Right hindlimb (tissue), 1 donor: ENCODE measurements at regions not wholly inside any gene's neighbourhood (a gene's known extent, or its start where the extent isn't known, plus 50 kb on each side); places are given as distances from the start of the nearest gene placed in this dataset.
"Not testable (repeated sequence)": the region's sequence is repeated elsewhere in the genome, so short reads cannot be mapped to it uniquely, and the experiment has no call there.

Source experiments
- DNase-seq: peaks from one replicate; pipeline ENCODE4 v3.0.0-alpha.2; 2018

DNA sequence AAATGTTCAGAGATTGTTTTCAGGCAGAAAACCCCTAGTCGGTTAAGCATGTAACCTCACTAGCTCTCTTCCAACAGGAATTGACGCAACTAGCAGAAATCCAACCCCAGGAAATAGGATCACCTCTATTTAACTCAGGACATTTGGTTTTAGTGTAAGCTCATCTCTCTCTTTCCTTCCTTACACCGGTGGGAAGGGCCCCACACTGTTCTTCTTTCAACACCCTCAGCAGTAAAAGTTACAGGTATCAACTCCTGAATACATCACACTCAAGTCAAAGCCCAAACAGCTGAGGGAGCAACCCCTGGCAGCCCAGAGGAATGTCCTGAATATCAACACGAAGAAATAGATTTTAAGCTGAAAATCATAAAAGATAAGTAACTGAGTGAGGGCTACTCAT, 191.2 kb upstream of the KIF2B start:
- DNase-seq, result no peak

DNA sequence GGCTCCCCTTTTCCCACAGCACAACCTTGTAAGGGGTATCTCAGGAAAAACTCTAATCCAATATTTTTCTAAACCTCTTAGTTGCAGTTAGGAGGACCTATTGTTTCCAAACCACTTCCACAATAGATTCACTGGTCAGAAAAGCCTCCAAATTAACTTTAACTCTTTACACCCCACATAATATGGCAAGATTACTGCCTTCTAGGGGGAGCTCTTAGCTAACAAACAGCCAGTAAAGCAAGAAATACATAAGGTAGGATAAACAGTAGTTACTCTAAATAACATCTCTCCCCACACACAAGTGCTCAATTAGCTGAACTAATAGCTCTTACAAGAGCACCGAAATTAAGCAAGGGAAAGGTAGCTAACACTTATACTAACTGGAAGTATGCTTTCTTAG, 192.1 kb upstream of the KIF2B start:
- DNase-seq, result no peak

DNA sequence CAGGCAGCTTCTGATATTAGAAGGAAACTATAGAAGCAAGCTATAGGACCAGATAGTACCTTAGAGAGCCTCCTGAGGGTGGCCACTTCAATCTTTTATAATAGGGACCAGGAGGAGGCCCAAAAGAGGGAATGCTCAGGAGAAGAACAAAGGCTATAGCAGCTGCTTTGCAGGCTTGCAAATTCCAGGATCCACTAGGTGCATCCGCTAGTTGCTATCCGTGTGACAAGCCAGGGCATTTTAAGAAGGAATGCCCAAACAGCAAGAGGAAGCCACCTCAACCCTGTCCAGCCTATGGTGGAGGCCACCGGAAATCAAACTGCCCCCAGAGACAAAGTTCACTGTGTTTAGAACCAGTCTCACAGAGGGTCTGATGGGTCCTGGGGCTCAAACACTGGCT, 192.6 kb upstream of the KIF2B start:
- no peak for DNase-seq

DNA sequence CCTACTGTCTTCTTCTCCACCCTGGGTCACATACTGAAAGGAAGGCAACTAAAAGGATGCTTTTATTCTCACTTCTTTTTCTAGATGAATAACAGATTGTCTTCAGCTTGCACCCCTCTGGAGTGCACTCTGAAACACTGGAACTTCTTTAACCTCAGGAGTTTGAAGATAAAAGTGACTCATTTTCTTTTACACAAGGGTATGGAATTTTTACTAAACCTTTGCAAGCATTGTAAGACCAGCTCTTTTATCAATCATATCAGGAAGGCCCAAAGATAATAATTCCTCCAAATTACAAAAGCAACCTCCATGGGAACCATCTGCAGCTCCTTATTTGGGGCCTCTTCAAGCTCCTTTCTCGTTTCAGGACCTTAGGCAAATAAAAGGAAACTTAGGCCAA, 193.5 kb upstream of the KIF2B start:
- no peak for DNase-seq

DNA sequence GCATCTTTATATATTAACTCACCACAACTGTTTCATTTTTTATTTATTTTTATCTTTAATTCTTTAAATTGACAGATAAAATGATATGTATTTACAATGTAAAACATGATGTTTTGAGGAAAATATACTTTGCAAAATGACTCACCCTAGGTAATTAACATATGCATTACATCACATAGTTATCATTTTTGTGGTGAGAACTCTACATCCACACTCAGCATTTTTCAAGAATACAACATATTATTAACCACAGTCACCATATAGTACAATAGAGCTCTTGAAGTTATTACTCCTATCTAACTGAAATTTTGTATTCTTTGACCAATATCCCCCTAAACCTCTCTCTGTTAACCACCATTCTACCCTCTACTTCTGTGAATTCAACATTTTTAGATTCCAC, 194.7 kb upstream of the KIF2B start:
- DNase-seq, result no peak

- DNase-seq, result no peak
Measured at GRCh38 chr17:53627511-53627910, 195.2 kb upstream of the KIF2B start.

GRCh38 chr17:53626286-53626685, 196.4 kb upstream of the KIF2B start:
- DNase-seq, result no peak

- DNase-seq, result no peak
Measured at GRCh38 chr17:53619025-53619424, 203.7 kb upstream of the KIF2B start.

GRCh38 chr17:53608208-53608607, 214.5 kb upstream of the KIF2B start:
- DNase-seq, result not testable (repeated sequence)

DNA sequence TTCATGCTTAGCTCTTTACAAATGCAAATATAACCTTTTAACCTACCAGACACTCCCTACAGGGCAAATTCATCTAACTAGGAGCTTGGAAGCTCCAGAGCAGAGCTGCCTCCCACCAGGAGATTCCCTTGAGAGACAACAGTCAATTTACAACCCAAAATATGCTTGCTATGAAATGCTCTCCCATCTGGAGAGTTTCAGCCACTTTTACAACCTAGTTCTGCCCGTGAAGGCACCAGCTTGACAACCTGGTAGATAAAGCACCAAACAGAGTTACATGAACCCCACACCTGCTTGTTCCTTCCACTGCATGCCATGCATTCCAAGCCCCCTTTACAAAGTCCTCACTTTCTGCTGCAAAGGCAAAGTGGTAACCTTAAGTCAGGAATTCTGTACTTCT, 215.3 kb upstream of the KIF2B start:
- DNase-seq, result no peak

- DNase-seq, result no peak
Measured at GRCh38 chr17:53588317-53588716, 234.4 kb upstream of the KIF2B start.

DNA sequence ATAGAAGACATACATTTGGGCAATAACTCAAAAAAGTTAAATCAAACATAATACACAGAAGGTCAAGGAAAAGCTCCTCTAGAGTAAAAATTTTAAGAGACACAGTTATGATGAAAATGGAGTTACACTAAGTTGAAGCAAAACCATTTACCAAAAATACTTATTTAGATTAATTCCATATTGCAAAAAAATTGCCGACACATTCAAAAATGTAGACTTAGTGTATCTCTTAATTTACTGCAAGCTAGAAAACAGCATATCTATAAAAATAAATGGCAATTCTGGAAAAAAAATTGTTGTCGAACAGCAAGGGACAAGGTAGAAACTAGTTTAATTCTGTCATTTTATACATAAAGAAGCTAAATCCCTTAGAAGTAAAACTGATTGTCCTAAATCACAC, 248.7 kb upstream of the KIF2B start:
- no peak for DNase-seq

GRCh38 chr17:53571342-53571741, 251.4 kb upstream of the KIF2B start:
- DNase-seq, result no peak

DNA sequence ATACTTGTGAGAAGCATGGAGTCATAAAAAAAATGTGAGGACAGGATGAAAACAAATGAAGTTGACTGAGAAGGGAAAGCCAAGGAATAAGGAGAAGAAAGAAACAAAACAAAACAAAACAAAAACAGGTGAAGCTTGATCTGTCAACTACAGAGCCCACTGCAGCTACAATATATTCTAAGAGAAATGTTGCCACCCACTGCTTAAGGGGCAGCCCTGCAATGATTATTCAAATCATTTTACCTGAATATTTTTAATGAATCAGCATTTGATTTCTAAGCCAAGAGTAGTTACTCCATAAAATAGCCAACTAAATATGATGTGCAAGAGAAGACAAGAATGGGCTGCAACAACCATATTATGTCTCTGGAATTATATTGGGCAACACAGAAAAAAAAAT, 252.0 kb upstream of the KIF2B start:
- DNase-seq, result no peak

DNA sequence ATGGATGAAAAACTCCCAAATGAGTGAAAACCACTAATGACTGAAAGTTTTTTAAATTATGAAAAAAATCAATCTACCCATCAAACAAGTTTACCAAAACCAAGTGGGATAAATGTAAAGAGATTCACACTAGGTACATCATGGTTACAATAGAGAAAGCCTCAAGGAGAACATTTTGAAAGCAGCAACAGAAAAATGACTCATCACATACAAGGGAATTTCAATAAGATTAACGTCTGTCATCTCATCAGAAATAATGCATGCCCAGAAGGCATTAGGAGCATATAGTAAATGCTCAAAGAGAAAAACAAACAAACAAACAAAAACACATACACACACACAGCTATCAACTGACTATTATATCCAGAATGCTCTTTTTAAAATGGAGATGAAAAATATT, 261.8 kb upstream of the KIF2B start:
- no peak for DNase-seq

- DNase-seq, result no peak
Measured at GRCh38 chr17:53548252-53548651, 274.5 kb upstream of the KIF2B start.

GRCh38 chr17:53543472-53543871, 279.3 kb upstream of the KIF2B start:
- DNase-seq, result no peak

GRCh38 chr17:53538129-53538617, 284.6 kb upstream of the KIF2B start:
- DNase-seq, result no peak

- no peak for DNase-seq
Measured at GRCh38 chr17:53527473-53527872, 295.3 kb upstream of the KIF2B start.

- DNase-seq, result no peak
Measured at GRCh38 chr17:53525590-53525989, 297.1 kb upstream of the KIF2B start.

- no peak for DNase-seq
Measured at GRCh38 chr17:53516636-53517035, 306.1 kb upstream of the KIF2B start.

- no peak for DNase-seq
Measured at GRCh38 chr17:53499277-53499676, 323.4 kb upstream of the KIF2B start.

GRCh38 chr17:53496356-53496755, 326.4 kb upstream of the KIF2B start:
- DNase-seq, result no peak

DNA sequence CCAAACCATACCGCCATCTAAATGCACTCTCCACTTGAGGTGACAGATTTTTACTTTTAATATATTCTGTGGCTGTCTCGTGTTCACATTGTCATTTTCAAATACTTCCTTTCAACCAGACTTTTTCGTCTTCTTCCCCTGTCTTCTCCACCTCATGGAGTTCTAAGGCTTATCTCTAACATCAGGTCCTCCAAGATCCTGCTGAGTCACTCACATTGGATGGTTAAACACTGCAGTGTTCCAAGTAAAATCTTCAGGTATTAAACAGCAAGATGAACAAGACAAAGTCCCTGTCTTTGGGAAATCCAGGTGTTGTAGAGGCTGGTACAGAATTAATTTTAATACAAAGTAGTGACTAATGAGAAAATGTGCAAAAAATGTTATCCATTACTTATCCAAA, 330.2 kb upstream of the KIF2B start:
- no peak for DNase-seq

GRCh38 chr17:53490447-53490968, 332.2 kb upstream of the KIF2B start:
- DNase-seq, result no peak

DNA sequence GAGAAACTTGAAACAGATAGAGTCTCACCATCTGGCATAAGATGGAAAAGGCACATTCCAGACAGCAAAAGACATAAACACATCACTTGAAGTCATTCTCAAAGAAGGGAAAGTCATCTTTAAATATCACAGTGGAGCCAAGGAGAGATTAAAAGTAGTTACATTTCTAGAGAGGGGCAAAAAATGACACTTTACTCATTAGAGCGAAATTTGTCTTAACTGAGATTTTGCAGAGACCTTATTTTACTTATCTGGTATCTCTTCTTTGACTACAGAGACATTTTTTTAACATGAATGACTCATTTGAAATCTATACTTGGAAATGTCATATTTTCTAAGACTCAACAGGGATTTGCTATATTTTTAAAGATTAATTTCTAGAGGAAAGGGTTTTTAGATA, 339.0 kb upstream of the KIF2B start:
- no peak for DNase-seq
